Hematopoietic multipotent progenitor cell treated with erythropoietin and hydrocortisone succinate and interleukin-3 and kit ligand, for 6 days (in vitro differentiated cells): ENCODE measurements at regions not wholly inside any gene's neighbourhood (a gene's known extent, or its start where the extent isn't known, plus 50 kb on each side); places are given as distances from the start of the nearest gene placed in this dataset.
A peak's percentile ranks its signal among the peaks of the same experiment; 100 is the strongest.

ENCODE experiments used
- DNase-seq: peaks from one replicate; pipeline ENCODE4 v3.0.0-alpha.2; 2015

DNA sequence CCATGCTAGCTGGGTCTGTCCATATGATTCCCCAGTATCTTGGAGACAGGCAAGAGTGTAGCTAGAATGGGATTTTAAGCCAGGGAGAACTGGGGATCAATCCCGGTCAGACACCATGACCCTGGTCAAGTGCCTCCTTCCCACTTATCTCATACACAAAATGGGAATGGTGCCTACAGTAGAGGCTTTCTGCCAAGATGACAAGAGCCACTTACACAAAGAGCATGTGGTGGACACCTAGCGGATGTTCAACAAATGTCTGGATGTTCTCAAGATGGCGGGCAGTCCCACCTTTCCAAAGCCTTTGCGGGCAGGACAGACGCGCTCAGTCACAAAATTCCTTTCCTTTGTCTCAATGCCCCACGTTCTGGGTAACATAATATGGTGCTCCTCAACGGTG is 57.3 kb downstream of the MAF start:
- DNase-seq, result no peak

DNA sequence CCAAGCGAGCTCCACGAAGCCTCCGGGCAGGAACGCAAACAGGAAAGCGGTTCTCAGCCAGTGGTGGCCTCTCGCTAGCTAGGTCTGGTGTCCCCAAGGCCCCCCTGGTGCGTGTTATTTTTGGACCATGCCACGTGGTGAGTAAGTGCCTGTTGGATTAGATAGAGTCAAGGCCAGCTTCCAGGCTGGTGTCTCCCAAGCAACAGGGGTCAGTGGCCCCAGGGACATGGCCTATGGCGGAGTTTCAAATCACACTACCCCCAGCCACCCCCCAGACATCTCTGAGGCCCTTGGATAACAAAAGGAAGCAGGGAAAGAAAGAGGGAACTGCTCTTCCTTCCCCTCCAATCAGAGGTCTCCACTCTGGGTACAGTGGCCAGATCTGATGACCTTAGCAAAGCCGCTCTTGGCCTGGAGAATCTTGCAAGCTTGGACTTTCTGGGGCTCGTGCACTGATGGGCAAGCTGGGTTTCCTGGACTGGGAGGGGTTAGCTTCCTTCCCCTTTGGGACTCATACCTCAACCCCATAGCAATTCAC is 58.2 kb downstream of the MAF start:
- DNase-seq, result no peak

DNA sequence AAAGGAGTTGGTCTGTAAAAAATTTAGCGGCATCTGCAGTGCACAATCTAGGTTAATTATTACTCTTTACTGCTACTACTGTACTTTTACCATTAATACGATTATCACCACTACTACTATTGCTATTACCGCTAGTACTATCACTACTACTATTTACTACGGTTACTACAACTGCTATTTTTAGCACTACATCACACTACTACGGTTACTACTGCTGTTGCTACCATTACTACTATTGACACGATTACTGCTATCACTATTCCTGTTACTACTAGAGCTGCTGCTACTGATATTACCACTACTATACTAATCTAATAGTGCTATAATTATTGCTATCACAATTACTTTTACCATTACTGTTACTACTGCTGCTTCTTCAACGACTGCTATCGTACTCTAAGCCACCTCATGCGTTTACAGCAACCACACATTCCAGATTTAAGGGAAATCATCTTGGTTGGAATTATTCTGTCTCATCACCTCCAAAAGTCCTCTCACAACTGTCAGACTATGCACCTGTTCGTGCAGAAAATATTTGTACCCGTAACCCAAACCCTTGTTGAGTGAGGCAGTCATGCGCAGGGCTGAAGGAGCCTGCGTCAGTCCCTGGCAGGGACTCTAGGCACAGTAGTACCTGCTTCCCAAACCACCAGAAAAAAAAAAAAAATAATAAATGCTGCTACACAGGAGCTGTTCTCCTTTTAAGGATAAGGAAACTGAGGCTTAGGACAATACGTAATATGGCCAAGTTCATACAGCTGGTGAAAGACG is 59.5 kb downstream of the MAF start:
- no peak for DNase-seq

DNA sequence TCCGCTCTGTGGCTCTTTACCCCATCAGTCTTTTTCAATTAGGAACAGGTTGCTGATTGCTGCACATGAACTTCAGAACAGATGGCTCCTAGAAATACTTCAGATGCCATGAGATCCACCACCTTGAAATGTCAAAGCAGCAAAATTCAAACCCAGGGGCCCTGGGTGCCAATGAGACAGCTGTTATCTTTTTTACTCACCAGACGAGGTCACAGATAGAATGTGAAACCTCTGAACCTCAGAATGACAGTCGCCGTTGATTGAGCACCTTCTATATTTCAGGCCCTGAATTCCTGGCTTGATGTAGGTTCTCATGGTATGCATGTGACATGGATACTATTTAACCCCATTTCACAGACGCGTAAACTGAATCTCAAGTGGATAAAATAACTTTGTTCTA is 63.0 kb downstream of the MAF start:
- DNase-seq, result no peak

DNA sequence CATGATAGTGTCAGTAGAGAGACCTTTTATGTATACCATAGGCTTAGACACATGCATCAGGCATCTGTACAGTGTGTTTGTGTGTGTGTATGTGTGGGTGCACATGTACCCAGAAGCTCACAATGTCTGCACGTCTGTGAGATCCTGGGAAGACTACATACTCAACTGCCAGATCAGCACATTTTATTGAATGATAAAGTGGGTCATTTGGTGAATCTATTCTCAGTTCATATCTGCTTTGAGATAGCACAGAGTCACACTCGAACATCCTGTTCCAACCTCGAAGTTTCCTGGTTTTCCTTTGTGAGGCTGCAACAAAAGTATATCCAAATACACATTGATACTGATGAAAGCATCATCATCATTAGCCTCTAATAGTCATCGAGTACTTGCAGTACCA is 63.6 kb downstream of the MAF start:
- DNase-seq, result no peak

DNA sequence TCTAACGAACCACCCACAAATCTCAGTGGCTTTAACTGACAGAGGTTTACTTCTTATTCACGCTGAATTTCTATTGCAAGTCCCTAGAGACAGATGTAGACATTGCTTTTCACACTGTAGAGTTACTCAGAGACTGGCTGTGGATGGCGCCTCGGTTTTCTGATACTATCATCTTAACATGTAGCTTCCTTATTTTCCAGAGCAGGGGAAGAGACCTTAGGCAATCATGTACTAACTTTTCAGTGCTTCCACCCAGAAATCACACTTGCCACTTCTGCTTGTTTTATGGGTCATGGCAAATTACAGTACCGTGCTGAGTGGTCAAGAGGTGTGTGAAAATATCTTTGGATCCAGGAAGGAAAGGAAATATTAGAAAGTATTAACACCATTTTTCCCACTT is 65.4 kb downstream of the MAF start:
- no peak for DNase-seq

DNA sequence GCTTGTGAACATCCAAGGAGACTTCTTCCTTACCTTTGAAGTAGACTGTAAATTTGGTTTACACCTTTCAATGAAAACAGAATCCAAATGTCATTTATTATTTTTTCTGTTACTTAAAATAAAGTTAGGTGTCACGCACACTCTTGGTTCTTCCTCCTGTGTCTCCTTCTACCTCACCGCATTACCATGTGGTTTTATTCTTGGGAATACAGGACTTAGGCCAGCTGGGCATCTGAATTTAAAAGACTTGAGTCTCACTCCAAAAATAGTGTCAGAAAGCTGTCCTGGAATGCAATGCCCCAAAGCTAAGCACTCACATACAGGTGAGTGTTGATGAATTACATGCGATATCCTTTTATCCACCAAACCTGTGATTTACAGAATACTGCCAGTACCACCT is 66.4 kb downstream of the MAF start:
- no peak for DNase-seq

DNA sequence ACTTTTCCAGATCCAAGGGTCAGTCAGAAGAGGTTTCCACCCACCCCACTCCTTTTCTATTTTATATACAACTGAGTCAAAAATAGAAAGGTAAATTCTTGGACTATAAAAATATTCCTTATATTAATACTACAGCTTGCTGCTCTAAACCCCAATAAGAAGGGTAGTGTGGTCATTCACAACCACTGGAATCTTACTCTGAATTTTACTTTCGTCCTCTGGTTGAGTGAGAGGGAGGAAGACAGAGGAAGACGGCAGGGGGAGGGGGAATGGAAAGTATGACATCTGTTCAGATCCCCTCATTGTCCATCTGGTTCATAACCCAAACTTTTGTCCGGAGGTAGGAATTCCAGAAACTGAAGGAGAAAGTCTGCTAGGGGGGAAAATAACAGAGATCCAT is 67.2 kb downstream of the MAF start:
- DNase-seq, result no peak

DNA sequence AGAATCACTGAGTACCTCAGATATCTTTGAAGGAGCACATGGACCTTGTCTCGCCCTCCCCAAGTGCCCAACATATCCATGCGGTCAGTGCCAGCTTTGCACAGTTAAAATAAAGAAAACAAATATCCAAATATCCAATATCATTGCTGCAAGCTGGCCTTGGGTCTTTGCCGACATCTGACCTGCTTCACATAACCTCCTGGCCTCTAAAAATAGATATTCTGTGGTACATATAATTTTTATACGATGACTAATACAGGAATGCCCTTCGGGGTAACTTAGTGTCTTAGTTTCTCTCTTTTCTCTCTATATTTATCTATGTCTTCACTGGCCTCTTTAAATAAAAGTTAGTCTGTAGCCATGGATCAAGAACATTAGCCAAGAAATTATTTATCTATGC is 67.8 kb downstream of the MAF start:
- DNase-seq, result no peak

DNA sequence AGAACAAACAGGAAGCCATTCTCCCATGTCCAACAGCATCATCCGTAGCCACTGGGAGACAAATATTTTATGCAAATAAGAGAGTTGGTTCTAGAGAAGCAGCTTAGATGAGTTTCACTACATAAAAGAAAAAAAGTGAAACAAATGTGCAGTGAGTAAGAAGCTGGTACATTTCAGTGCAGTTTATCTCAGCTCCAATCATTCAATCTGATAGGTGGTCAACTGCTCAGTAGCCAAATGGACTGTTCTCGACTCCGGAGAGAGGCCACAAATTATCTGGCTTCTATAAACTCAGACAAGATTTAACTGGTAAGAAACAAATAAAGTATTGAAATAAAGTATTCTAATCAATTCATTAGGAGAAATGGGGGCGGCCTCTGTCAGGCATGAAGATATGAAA is 68.3 kb downstream of the MAF start:
- DNase-seq, result no peak

DNA sequence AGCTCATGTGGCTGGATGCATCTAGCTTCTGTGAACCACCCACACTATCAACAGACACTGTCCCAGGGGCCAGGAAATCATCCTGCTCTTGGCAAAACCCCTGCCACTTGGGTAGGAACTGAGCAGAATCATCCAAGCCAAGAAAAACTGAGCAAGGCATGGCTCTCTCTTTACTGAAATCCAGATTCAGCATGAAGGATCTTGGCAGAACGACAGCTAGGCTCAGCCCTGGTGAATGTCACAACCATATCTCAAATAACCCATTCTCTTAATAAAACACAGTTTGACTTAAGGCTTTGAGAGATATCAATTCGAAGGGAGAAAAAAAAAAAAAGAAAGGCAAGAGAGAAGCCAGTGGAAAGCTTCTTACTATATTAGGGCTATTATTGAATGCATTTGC is 72.2 kb downstream of the MAF start:
- no peak for DNase-seq

DNA sequence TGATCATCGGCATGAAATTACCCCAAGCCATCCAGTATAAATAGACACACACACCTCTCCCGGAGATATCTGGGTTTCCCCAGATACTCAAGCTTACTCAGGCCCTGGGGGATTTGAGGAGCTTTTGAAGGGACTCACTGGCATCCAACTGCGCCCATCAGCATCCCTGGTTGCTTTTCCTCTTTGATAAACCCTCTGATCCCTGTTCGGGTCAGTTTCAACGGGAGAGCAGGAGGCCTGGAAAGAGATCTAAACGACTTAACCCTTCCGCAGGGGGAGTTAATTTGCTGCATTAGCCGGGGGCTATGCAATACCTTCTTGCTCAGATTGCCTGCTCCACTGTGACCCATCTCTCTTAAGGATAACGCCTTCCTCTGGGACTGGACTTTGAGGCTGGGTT is 76.6 kb downstream of the MAF start:
- DNase-seq, result no peak

DNA sequence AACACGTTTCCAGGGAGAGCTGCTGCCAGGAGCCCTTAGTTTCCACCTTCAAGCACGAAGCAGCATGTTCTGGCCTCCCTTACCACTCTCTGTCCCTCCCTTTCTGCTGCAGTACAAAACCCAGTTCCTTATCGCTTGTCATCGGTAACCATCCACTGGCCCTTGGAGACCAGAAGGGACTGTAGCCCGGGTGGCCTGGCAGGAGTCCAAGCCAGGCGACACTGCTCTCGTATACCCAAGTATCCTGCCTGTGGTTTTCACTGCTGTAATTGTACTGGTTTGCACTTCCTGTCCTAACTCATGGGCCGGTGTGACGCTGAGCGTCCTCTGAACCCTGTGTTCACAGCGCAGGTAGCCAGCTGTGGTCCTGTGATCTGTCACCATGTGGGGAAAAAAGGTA is 81.1 kb downstream of the MAF start:
- peak; percentile 76 for DNase-seq

DNA sequence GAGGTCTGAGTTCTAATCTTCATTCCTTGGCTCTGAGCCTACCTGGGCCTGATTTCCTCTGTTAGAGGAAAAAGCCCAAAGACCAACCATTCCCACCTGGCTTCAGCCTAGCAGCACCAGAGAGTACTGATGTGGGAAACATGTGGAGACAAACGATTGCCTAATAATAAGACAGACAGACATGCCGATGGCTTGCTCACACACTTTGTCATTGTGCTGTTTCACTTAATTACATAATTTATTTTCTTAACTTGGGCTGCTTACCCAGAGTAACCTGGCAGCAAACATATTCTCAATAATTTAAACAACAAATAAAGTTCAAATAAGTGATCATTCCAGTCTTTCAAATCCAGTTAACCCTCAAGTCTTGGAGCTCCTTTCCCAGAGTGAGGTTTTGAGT is 83.4 kb downstream of the MAF start:
- DNase-seq, result no peak

DNA sequence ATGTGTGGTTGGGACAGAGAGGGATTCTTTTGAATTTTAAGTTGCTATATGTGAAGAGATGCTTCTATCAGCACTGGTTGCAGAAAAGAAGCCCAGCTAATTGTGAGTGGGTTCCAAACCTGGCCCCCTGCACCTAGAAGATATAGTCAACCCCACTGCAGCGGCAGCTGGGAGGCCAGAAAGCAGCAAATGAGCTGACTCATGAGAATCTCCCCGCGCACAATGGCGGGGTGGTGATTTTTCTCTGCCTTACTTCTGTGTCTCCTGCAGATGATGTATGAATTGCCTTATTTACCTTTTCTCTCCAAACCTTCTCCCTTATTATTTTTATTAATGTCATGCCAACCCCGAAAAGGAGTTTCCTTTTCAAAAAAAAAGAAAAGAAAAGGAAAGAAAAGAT is 89.7 kb downstream of the MAF start:
- DNase-seq, result no peak

DNA sequence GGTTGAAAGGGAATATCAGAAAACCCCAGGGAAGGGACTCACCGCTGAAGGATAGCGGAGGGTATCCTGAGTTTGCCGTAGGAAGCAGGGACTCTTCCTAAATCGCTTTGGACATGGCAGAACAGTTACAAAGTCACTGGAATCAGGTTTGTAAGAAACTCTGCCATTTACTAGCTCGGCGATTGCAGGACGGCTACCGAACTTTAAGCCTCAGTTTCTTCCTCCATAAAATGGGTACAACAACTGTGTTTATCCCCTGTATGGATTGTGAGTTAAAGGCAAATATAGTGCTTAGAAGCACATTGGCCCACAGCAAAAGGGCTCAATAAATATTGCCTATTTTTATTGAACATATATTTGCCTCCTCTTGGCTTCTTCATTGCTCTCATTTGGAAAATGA is 90.6 kb downstream of the MAF start:
- DNase-seq, result no peak

DNA sequence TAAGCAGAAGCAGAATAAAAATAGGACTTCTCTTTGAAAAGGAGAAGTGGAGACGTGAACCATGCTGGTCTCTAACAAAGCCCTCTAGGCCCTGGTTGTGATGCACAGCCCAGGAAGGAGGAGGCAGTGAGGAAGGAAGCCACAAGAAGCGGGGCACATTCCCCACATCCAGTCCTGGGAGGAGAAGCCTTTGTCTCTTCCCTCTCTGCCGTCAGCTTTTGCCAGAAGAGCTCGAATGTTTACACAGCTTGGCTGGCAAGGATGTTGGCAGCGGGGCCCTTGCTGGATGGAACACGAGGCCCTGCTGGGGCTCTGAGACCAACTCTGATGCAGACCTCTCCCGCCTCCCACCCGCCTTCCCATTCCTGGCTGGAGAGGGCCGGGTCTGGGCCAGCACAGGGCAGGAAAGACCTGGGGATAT is 91.3 kb downstream of the MAF start:
- peak; percentile 5 for DNase-seq

DNA sequence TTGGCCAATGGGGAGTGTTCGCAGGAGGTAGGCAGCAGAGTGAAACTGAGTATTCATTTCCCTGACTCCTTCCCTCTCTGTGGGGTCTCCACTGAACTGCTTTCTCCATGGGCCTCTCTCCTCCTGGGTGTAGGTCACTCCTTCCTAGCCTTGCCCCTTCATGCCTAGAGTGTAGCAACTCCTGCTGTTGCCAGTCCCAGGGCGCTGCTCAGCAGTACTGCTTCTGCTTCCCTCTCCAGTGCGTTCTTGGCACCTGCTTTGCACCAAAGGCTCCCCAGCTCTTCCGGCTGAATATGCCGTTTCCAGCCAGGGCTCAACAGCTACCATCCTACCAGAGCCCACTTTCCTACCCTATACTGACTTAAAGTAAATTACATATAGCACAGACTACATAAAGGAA is 92.2 kb downstream of the MAF start:
- DNase-seq, result no peak

DNA sequence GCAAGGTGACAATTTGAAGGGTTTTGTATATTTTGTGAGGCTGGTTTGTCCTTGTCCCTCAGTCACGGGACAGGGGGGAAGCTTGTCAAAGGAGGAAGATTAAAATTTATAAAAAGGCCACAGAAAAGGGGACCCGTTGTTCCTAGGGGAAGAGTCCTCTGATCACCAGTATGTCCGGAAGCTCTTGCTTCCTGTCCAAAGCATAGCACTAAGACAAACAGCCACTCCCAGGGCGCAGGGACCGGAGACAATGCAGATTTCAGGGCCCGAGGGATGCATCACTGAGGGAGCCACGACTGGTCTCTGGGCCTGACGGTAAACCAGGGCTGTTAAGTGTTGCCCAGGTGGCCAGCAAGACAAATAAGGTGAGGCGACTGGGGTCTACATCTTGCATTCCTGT is 95.2 kb downstream of the MAF start:
- DNase-seq, result no peak

DNA sequence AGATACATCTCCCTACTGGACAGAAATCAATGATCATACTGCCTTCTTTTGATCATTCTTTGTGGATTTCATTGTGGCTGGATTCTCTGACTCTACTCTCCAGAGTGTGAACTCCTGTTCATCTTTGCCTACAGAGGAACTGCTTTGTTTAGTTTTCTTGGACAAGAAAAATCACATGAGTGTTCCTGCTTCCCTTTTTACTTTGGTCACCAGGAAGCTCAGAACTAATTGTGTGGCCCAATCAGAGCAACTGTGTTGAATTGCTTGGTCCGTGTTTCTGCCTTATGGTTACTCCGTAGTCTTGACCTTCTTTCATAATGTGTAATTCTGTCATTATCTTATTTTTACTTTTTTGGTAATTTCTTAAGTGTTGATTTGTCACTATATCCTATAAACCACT is 97.0 kb downstream of the MAF start:
- DNase-seq, result no peak

DNA sequence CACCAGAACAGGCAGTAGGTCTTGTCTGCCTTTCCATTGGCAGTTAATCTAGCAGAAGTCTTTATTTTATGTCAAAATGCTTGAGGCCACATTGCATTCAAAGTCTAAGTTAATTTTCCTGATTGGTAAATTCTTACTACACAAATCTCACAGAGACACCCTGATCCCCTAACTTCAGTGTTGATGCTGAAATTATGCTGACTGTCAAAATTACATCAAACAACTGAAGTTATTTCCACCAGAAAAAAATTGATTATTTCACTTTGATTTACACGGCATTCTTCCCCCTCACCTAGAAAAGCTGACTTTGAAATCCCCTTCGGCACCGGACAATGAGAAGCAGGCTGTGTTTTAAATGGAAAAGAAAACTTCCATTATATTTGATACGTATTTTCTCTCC is 99.1 kb downstream of the MAF start:
- no peak for DNase-seq

DNA sequence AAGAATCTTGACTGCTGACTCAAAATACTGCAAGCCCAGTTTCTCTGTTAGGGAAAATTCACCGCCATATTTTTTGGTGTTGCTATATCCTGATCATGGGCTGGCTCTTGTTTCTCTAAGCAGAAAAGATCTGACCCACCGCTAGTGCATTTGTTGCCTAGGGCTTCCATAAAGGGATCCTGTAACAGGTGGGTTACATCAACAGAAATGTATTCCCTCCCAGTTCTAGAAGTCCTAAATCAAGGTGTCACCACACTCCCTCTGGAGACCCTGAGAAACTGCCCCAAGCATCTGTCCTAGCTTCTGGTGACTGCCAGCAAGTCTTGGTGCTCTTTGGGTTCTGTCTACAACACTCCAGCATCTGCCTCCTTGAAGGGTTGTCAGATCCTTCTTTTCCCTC is 99.7 kb downstream of the MAF start:
- no peak for DNase-seq

DNA sequence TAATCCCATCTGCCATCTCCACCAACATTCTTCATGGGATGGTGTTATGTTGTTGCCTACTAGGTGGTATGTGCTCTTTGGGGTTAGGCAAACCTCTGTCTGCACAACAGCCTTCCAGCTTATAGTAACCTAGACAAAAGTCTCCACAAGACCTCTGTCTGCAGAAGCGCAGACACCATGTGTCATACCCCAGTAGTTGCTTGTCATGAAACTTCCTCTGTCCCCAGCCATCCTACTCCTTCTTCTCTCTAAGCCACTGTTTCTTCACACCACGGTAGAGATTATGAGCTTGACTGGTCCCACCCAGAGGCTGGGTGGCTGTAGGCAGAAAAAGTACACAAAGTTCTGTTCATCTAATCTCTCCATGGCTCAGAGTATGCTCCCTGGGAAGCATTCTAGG is 100.3 kb downstream of the MAF start:
- no peak for DNase-seq

DNA sequence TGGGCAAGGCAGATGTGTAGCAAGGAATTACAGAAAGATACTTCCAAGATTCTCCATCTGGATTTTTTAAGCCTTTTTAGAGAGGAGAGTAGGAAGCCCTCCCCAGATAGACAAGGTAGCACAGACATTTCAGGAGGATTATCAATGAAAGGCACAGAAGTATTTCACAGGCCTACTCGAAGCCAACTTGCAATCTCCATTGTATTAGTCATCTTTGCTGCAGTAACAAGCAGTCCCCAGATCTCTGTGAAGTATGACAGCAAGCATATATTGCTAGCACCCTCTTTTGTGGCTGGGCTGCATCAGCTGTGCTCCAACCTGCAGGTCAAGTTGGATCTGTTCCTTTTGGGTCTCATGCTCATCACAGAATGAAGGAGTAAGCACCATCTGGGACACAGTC is 101.6 kb downstream of the MAF start:
- no peak for DNase-seq

DNA sequence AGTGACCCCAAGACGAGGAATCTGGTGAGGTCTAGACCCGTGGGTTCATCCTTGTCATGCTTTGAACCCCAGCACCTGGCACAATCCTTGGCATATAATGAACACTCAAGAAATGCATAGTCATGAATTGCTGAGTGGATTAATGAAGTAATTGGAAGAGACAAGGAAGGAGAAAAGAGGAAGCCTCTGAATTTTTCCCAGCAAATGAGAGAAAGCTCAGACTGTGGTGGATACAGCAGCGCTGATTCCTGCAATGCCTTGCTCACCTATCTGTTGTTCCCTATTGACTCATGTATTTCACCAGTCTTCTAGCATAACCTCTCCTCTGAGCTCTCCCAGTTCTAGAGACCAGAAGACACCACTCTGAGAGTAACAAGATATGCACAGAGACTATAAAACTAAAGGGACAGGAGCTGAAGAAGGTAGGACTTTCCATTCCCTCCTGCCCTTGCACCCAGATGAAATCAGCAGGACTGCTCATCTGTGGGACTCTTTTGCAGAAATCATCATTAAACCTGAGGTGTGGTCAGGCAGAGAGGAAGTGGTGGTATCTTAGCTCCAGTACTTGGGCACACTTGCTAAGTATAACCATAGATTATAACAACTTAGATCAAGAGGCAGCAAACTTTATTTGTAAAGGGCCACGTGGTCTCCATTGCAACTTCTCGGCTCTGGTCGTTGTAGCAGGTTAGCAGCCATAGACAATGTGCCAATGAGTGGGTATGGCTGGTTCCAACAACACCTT is 102.8 kb downstream of the MAF start:
- peak; percentile 3 for DNase-seq
